GM03348 (cell line): ENCODE measurements at regions not wholly inside any gene's neighbourhood (a gene's known extent, or its start where the extent isn't known, plus 50 kb on each side); places are given as distances from the start of the nearest gene placed in this dataset.

Source experiments
- DNase-seq: peaks from one replicate; pipeline ENCODE4 v3.0.0; 2012; ENCODE audit warnings: low spot score

GRCh38 chr15:70505936-70506912, 257.1 kb downstream of the UACA start:
- no peak for DNase-seq

GRCh38 chr15:70505411-70505919, 257.9 kb downstream of the UACA start:
- peak; percentile 85 for DNase-seq

- DNase-seq: no peak
These were observed 258.4 kb downstream of the UACA start for GRCh38 chr15:70504988-70505387.

- peak; percentile 76 for DNase-seq
These were observed 258.9 kb downstream of the UACA start for GRCh38 chr15:70504299-70504951.

- DNase-seq: no peak
These were observed 259.5 kb downstream of the UACA start for GRCh38 chr15:70503798-70504298.

- DNase-seq: no peak
These were observed 260.1 kb downstream of the UACA start for GRCh38 chr15:70503073-70503745.

GRCh38 chr15:70502529-70502928, 260.8 kb downstream of the UACA start:
- no peak for DNase-seq

GRCh38 chr15:70501849-70502248, 261.5 kb downstream of the UACA start:
- no peak for DNase-seq

- DNase-seq: no peak
These were observed 262.1 kb downstream of the UACA start for GRCh38 chr15:70501121-70501727.

- DNase-seq: no peak
These were observed 263.6 kb downstream of the UACA start for GRCh38 chr15:70499791-70500190.

GRCh38 chr15:70498096-70498626, 265.2 kb downstream of the UACA start:
- DNase-seq: no peak

GRCh38 chr15:70497661-70498060, 265.7 kb downstream of the UACA start:
- DNase-seq: no peak

- no peak for DNase-seq
These were observed 267.3 kb downstream of the UACA start for GRCh38 chr15:70495991-70496599.

GRCh38 chr15:70494852-70495571, 268.3 kb downstream of the UACA start:
- peak; percentile 81 for DNase-seq

GRCh38 chr15:70494517-70494851, 268.9 kb downstream of the UACA start:
- no peak for DNase-seq

GRCh38 chr15:70493787-70494516, 269.4 kb downstream of the UACA start:
- no peak for DNase-seq

GRCh38 chr15:70493376-70493775, 270.0 kb downstream of the UACA start:
- DNase-seq: no peak

- DNase-seq: peak; percentile 90
These were observed 270.8 kb downstream of the UACA start for GRCh38 chr15:70492240-70493177.

GRCh38 chr15:70491641-70492040, 271.7 kb downstream of the UACA start:
- no peak for DNase-seq
